IPS-NIHi7 (cell line): ENCODE measurements at regions not wholly inside any gene's neighbourhood (a gene's known extent, or its start where the extent isn't known, plus 50 kb on each side); places are given as distances from the start of the nearest gene placed in this dataset.
"Not testable (repeated sequence)": the region's sequence is repeated elsewhere in the genome, so short reads cannot be mapped to it uniquely, and the experiment has no call there.

Experiments
- DNase-seq: peaks from one replicate; pipeline ENCODE4 v3.0.0; 2012; ENCODE audit warnings: mixed read lengths; ENCODE audit errors: extremely low spot score

DNA sequence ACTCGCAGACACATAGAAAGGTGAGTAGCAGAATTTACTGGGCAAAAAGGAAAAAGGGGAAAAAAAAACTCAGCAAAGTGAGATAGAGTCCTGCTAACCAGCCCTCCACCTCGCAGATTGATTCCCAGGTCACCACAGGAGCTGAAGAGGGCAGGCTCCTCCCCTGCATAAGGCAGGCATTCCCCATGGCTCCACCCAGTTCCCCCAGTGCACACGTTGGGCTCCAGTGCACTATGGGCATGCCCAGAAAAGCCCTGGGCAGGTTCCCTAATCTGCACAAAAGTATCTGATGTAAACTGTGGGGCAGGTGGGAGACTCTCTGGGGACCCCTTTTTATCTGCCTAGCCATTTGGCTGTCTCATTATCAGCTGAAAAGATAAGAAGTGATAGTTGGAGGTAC lies 461.2 kb upstream of the TMEFF2 start:
- no peak for DNase-seq

DNA sequence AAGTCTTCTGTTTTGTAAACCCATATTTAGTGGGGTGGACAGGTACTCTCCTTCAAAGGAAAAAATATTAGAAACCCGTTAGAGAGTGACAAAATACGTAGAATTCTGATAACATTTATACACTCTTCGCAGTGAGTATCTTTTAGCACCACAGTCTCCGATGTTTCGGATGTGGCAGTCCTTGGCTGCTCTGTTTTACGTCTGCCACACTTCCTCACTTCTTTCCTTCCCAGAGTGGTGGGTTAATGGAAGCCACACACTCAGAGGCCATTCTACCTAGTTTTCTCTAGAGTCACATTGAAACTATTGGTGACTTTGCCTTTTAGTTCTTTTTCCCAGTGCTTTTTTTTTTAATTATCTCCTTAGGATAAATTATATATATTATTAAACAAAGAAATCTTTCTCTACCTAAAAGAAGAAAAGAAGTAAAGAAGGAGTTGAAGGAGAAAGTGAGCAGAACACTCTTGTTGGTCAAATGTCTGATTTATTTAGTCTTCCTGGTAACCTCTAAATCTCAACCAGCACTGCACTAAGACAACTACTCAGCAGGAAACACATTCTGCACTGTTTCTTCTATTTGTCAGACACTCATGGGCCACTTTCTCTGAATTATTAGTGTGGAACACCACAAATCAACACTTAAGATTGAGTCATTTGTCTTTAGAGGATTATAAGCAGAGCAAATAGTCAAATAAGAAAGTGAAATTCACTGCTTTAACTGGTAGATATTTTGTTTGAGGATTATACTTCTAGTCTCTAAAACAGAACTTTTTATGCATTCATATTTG lies 451.3 kb upstream of the TMEFF2 start:
- DNase-seq: no peak

DNA sequence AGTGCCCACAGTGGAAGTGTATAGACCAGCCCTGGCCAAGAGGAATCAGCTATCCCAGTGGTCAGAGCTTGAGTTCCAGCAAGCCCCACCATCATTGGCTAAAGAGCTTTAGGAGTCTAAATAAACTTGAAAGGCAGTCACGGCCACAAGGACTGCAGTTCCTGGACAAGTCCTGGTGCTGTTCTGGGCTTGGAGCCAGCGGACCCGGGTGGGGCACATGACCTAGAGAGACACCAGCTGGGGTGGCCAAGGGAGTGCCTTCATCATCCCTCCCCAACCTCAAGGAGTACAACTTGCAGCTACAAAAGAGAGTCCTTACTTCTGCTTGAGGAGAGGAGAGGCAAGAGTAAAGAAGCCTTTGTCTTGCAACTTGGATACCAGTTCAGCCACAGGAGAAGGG lies 439.8 kb upstream of the TMEFF2 start:
- no peak for DNase-seq

DNA sequence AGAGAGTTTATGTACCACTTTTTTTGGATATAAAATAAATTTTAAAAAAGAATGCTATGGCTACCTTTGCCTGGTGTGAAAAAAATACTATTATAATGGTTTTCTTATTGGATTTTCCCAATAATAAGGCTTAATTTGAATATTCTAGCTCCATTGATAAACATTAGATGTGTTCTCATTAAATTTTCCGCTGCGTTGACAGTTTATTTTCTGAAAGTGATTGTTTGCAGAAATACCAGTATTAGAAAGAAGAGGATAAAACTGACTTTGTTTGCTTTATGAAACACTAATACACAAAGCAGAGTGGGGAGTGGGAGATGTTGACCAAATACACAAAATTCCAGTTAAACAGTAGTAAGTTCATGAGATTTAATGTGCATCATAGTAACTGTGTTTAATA lies 433.3 kb upstream of the TMEFF2 start:
- DNase-seq: no peak

DNA sequence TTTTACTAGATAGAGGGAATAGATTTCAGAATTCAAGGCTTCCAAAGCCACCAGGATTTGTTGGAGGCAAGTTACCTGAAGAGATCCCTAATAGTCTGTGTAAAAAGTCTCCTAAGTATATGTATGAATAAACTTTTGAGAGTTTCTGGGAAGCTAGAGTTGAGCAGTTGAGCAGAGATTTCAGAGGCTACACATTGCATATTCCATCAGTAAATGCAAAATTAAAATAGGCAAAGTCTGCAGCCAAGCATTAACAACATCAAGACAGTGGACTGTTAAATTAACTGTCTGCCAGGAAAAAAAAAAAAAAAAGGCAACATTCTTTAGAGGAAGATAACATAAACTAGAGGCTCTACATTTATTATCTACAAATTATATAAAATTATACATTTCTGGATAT lies 420.4 kb upstream of the TMEFF2 start:
- DNase-seq: no peak

DNA sequence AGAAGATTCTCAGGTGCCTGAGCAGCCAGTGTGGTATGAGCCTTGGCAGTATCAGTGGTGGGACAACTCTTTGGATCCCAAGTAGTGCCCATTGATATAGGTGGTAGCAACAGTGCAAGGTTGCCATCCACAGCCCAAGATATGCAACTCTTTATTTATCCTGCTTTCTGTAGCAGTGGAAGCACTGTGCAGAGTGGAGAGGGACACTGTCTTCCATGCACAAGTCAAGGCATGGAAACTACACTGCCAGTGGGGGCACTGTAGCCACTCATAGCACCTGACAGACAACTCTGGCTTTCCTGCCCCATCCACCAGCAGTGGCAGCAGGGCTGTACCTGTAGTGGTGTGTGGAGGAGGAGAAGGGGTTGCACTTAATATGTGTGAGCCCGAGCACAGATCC lies 409.6 kb upstream of the TMEFF2 start:
- DNase-seq: peak; percentile 19

DNA sequence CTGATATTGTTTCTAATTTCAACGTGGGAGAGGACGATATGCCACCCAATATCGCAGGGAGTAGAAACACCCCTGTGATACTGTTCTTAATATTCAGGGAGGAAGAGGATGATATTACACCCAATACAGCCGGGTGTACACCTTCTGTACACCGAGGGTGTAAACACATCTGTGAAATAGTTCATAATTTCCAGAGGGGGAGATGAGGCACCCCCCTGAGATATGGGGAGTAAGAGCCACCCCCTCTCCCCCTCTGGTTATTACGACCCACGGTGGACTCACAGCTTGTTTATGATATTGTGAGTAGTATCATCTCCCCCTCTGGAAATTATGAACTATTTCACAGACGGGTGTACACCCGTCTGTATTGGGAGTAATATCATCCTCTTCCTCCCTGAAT lies 403.9 kb upstream of the TMEFF2 start:
- not testable (repeated sequence) for DNase-seq

DNA sequence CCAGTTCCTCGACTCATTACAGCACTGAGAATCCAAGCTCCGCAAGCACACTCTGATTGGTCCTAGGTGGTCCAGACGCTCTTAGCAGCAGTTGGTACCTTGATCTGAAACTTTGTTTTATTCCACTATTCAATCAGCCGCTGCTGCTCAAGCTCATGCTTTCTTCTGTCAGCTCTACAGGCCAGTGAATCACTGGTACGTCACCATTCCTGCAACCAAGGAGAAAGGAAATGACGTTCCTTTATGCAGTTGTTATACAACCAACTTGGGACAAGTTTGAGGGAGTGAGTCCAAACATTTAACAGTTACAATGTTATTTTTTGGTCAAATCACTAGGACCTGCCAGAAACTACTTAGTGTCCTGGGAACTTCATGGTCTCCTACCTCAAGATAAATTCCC lies 398.8 kb upstream of the TMEFF2 start:
- no peak for DNase-seq

DNA sequence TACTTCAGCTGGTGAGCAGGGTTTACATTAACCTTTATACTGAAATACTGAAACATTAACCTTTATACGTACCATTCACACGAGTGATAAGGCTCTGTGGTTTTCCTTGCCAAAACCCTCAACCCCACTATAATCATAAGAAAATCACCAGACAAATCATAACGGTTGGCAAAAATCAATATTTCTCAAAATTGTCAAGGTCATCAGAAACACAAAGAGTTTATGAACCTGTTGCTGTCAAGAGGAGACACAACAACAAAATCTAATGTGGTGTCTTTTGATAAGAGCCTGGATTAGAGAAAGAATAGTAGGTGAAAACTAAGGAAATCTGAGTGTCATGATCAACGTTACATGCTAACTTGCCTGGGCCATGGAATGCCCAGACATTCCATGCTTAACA lies 396.9 kb upstream of the TMEFF2 start:
- DNase-seq: no peak

DNA sequence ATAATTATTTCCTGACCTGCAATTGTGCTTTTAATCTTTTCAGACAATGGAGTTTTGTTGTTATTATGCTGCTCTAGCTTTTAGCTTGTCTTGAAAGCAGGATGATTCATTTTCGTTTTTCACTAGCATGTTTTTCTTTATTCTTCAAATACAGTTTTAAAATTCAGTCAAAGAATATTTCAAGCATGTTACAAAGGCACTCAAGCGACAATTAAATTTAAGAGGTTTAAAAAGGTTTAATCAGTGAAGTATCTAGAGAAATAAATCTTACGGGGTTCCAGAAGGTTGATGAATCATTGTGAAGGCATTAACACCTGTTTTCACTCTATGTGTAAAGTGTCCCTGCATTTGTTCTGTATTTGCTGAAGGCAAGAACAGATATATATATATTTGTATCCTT lies 390.7 kb upstream of the TMEFF2 start:
- DNase-seq: no peak

DNA sequence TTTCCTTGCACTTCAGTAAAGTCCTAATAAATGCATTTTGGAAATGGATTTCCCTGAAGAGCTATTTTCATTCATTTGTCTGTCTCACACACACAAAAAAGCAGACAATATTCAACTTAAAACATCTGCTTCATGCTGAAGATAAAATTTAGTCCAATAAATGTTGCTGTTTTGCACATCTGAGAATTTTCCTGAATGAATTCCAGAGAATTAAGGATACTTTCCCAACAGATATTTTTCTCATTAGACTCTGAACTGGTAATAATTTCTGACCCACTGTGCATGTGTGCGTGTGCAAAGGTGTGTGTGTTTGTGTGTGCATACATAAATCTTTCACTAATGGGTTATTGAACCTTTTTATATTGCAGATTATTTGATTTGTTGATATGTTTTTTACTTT lies 390.2 kb upstream of the TMEFF2 start:
- no peak for DNase-seq

DNA sequence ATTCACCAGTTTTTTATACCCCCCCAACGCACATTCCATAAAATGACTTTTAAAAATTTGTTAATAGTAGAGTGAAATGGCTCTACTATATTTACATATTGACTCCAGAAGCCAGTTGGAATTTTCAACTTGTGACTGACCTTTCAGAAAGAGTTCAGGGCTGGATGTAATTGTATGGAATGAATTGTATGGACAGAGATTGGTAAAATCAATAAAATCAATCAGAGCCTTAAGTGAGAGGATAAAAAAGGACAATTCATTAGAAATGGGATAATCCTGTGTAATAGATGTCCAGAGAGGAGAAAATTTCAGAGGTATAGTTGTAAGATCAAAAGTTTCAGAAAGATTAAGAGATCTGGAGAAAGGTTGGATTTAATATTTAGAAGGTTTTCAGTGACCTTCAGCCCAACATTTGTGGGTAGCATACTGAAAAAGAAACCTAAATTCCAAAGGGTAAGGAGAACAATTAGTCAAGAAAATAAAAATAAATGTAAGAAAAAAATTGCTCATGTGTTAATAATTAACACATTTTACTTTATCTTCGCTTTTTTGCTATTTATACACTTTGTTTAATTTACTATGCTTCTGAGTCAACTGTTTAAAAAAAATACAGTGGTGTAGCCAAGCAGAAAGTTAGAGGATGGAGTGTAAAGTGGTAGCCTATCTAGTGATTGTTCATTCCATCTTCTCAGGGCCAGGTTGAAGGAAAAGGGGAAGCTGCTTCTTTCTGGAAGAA lies 385.4 kb upstream of the TMEFF2 start:
- no peak for DNase-seq

DNA sequence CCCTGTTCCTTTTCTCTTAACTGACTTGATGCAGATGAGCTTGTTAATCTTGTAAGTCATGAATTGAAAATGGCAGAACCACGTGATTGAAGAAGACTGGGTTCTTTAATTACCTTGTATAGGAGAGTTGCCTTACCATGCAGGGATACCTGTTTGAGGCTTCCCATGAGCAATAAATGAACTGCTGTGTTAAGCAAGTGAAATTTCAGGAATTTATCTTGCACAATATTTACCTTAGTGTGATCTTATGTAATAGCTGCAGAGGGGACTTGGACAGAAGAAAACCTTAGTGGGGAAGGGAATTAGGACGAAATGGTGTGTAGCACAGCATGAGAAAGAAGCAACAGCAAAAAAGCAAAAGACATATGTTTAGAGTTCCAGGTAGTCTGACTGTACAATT lies 384.0 kb upstream of the TMEFF2 start:
- no peak for DNase-seq

DNA sequence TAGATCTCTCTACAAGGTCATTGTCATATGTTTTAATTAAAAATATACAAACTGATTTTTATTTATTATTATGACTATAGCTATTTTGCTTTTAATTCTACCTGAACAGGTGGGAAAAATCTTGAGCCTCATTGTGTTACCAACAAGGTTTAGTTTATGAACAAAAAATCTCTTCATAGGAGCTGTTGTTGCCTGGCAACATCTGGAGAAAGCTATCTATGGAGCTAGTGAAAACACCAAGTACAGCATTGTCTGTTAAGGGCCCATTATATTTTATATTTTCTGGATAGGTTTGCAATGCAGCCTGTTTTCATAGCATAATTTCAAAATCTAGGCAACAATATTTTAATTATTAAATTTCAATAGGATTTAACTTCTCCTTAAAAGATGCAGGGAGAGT lies 383.0 kb upstream of the TMEFF2 start:
- no peak for DNase-seq

DNA sequence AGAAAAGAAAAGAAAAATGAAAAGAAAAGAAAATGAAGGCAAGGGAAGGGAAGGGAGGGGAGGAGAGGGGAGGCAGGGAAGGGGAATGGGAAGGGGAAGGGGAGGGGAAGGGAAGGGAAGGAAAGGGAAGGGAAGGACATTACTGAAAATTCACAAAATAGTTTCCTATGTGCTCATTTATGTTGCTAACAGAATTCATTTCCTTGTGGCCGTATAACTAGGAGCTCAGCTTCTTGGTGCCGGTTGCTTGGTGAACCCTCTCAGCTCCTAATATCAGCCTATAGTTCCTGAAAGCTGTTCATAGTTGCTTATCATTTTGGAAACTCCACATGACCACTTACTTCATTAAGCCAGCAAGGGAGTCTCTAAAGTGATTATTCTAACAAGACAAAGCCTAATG lies 379.8 kb upstream of the TMEFF2 start:
- DNase-seq: no peak

DNA sequence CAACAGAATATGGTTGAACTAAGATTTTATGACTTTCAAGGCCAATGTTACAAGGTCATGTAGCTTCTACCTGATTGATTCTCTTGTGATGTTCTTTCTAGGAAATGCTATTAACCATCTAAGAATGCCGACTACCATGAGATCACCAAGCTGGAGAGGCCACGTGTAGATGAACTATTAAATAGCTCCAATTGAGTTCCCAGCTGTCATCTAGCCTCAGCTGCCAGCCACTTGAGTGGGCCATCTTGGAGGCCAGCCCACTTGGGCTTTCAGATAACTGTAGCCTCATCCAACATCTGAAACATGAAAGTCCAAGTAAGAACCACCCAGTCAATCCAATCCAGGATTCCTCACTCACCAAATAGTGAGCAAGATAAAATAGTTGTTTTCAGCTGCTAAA lies 376.9 kb upstream of the TMEFF2 start:
- no peak for DNase-seq

DNA sequence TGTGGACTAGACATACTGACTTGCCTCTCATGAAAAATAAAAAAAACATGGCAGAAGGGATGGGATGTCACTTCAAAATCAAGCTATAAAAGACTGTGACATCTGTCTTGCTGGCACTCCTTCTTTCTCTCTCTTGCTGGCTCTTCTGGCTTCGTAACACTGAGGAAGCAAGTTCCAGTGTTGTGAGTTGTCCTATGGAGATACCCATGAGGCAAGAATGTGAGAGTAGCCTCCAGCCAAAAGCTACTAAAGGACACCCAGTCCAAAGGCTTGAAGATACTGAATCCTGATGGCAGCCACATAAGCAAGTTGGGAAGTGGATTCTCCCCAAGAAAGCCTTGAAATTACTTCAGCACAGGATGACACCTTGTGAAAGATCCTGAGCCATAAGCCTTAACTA lies 376.1 kb upstream of the TMEFF2 start:
- DNase-seq: peak; percentile 8

DNA sequence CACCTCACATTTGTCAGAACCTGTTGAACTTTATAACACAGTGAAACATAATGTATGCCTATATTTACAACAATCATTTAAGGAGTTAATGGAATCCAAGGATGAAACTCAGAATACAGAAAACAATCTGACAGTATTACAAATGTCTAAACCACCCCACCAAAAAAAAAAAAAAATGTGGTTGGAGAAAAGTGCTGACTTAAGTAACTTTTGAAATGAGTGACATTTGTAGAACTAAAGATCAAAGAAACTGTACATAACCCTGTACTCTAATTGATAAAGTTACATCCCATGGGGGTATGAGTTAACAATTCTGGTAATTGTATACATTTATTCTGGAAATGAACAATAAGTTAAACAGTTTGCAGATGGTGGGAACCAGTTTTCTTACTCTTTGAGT lies 372.1 kb upstream of the TMEFF2 start:
- no peak for DNase-seq

DNA sequence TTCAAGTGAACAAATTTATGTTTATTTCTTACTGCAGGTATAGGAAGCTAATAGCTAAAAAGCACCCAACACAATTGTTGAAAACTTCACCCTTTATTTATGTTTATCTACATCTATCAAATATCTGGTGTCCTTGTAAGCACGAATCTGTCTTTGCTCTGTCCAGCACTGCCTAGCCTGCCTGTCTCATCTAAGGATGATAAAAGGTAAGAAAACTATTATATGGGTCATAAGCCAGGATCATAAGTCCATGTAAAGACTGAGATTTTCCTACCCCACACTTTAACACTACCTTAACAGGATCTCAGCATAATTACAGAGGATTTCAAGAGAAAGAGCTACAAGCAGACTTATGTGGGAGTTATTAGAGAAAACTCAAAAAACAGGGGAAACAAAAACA lies 365.6 kb upstream of the TMEFF2 start:
- no peak for DNase-seq

DNA sequence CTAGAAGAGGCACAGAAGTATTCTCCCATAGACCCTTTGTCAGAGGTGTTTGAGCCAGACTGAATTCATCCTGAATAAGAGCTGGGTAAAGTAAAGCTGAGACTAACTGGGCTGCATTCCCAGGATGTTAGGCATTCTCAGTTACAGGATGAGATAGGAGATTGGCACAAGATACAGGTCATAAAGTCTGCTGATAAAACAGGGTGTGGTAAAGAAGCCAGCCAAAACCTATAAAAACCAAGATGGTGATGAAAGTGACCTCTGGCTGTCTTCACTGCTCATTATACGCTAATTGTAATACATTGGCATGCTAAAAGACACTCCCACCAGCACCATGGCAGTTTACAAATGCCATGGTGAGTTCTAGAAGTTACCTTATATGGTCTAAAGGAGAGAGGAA lies 364.9 kb upstream of the TMEFF2 start:
- DNase-seq: no peak

DNA sequence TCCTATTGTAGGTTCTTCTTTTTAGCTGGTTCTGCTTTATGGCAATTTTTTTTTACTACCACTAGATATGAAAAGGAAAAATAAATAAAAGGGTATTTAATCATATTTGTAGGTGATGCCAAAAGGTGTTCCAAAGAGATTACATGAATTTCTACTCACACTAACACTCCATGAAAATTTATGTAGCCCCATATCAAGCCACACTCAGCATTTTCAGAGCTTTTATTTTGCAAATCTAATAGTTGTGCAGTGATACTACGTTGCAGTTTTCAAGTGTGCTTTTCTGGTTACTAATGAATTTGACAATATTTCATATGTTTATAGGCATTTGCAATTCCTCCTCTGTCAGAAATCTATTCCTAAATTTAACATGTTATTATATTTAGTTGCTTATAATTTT lies 363.9 kb upstream of the TMEFF2 start:
- DNase-seq: no peak

DNA sequence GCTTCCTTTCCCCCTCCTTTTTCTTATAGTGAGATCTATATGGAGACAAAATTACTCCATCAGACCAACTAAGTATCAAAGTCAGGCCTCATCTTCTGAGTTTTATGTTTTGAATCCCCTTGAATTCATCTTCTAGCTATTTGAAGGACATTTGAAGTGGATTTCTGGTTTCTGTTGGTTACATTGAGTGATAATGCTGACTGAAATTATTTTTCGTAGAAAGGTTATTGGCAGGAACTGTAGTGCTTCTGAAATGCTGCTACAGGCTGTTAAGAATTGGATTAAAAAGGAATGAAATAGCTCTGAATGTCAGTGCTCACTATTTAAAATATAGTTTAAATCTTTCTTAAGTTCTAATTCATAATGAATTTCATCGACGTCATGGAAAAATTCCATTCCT lies 361.0 kb upstream of the TMEFF2 start:
- no peak for DNase-seq

DNA sequence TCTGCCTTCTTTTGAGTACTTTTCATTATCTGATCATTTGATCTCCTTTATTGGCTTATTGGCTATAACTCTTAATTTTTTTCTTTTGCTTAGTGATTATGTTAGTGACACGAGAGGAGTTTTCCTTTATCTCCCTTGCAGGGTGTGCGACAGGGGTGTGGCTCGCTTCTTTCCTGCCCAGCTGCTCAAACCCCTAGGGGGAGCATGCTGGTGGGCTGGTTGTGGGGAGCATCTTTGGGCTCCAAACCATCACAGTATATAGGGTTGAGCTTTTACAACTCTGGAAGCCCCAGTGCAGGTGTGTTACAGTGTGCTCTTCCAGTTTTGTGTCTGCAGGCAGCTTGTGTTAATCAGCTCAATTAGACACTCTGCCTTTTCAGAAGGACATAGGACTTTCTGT lies 357.0 kb upstream of the TMEFF2 start:
- DNase-seq: peak; percentile 9

DNA sequence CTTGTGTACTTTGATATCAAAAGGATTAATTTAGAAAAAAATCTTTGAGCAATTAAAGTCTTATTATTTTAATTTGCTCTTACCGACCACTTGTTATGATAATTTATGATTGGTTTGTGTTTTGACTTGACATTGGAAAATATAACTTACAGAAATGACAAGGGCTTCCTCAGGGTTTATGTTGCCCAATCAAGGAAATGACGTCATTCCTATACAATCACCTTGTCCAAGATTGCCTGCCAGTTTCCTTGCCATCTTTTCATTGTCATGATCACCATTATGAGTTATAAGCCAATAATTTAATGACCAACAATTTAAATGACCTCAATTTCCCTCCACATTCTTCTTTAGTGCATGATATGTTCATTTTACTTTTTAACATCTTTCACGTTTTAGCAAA lies 351.8 kb upstream of the TMEFF2 start:
- DNase-seq: no peak
